ENCODE measurements at regions not wholly inside any gene's neighbourhood (a gene's known extent, or its start where the extent isn't known, plus 50 kb on each side); places are given as distances from the start of the nearest gene placed in this dataset.
A peak's percentile ranks its signal among the peaks of the same experiment; 100 is the strongest.
"Not testable (repeated sequence)": the region's sequence is repeated elsewhere in the genome, so short reads cannot be mapped to it uniquely, and the experiment has no call there.

- no peak overlapping the region for H3K27ac ChIP-seq
- no peak for DNase-seq (ENCODE audit: low read depth, low spot score)
These were observed 1380.1 kb downstream of the GRIK2 start for GRCh38 chr6:102773636-102774035.

GRCh38 chr6:102766963-102767362 is 1373.5 kb downstream of the GRIK2 start:
- no peak for DNase-seq (ENCODE audit: low read depth, low spot score)
- H3K27ac ChIP-seq, result no peak overlapping the region

GRCh38 chr6:102764317-102764716 is 1370.8 kb downstream of the GRIK2 start:
- no peak overlapping the region for H3K27ac ChIP-seq
- no peak for DNase-seq (ENCODE audit: low read depth, low spot score)

- no peak overlapping the region for H3K27ac ChIP-seq
- DNase-seq (ENCODE audit: low read depth, low spot score), result no peak
These were observed 1370.4 kb downstream of the GRIK2 start for GRCh38 chr6:102763891-102764290.

DNA sequence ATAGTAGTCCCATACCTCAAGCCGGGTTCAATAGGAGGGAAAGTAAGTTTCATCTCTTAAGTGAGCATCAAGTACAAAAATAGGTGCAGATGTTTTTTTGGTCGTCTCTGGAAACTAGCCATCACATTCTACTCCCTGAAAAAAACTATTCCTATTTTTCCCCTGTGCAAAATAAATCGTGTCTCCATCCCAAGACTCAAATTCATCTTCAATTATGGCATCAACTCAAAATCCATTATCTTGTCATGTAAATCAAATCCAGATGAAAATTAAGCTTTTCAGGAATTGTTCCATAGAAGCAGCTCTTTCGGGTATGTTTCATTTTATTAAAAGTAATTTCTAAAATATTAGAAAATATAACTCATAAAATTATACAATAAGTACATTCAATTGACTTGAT is 1368.4 kb downstream of the GRIK2 start:
- H3K27ac ChIP-seq, result no peak overlapping the region
- DNase-seq (ENCODE audit: low read depth, low spot score), result no peak

GRCh38 chr6:102759415-102759814 is 1365.9 kb downstream of the GRIK2 start:
- no peak overlapping the region for H3K27ac ChIP-seq
- DNase-seq (ENCODE audit: low read depth, low spot score), result no peak

GRCh38 chr6:102758536-102758935 is 1365.0 kb downstream of the GRIK2 start:
- H3K27ac ChIP-seq; DNase-seq (ENCODE audit: low read depth, low spot score): not testable (repeated sequence)

DNA sequence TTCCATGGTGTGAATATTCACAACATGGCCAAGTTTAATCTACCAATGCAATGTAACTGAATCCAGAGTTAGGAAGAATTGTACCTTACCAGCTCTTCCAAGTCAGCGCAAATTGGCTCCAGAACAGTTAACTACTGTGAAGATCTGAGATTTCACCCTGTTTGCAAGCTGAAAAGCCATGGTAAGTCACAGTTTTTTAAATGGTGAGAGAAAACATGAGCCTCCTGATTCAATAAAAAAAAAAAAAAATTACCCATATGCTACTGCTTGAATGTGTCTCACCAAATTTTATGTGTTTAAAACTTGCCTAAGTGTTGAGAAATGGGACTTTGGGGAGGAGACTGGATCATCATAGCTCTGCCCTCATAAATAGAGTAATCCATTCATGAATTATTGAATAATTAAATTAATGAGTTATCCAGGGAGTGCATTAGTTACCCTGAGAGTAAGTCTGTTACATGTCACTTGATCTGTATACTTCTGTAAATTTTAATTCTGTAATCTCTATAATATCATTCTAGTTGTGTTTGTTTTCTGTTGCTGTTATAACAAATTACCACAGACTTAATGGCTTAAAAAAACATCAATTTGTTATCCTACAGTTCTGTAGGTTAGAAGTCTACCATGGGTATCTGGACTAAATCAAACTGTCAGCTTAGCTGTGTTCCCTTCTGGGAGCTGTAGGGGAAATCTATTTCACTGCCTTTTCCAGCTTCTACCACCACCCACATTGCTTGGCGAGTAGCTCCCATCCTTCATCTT is 1355.9 kb downstream of the GRIK2 start:
- no peak overlapping the region for H3K27ac ChIP-seq
- no peak for DNase-seq (ENCODE audit: low read depth, low spot score)

GRCh38 chr6:102746941-102747340 is 1353.4 kb downstream of the GRIK2 start:
- DNase-seq (ENCODE audit: low read depth, low spot score), result no peak
- H3K27ac ChIP-seq, result no peak overlapping the region

- no peak for DNase-seq (ENCODE audit: low read depth, low spot score)
- H3K27ac ChIP-seq, result no peak overlapping the region
These were observed 1349.3 kb downstream of the GRIK2 start for GRCh38 chr6:102742754-102743356.

- H3K27ac ChIP-seq, result no peak overlapping the region
- DNase-seq (ENCODE audit: low read depth, low spot score), result no peak
These were observed 1348.5 kb downstream of the GRIK2 start for GRCh38 chr6:102742028-102742427.

- no peak overlapping the region for H3K27ac ChIP-seq
- no peak for DNase-seq (ENCODE audit: low read depth, low spot score)
These were observed 1343.4 kb downstream of the GRIK2 start for GRCh38 chr6:102736941-102737368.

DNA sequence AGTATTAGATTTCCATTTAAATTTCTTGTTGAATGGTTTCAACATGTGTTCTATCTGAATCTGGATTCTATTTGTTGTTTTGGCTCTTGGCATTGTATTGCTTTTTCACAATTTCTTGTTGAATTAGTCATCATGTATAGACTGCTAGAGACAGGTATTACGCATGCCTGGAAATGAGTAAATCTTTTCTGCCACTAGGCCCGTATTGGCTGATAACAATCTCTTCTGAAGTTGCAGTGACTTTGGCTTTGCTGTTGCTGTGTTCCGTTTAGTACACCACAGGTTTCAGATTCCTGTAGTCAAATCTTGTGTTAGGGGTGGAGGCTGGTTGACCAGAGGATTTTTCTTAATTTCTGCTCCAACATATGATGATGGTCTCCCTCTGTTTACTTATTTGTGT is 1339.4 kb downstream of the GRIK2 start:
- no peak overlapping the region for H3K27ac ChIP-seq
- DNase-seq (ENCODE audit: low read depth, low spot score), result peak; percentile 10

GRCh38 chr6:102722086-102722485 is 1328.6 kb downstream of the GRIK2 start:
- not testable (repeated sequence) for H3K27ac ChIP-seq; DNase-seq (ENCODE audit: low read depth, low spot score)

- H3K27ac ChIP-seq, result no peak overlapping the region
- no peak for DNase-seq (ENCODE audit: low read depth, low spot score)
These were observed 1324.4 kb downstream of the GRIK2 start for GRCh38 chr6:102717737-102718456.

DNA sequence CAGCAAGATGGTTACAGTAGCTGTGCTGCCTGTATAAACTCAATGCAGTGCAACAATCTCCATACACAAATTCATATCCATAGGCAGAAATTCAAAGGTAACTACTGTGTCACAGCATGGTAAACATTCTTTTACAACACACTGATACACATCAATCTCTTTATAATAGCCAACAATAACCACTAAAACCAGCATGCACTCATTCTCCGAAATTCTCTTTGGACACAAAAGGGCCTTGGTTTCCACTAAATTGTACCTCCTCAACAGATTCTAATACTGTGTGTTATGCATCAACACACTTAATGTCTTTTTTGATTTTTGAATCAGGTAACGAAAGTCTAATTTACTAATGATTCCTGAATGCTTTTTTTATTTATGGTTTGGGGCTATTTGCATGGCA is 1323.7 kb downstream of the GRIK2 start:
- H3K27ac ChIP-seq, result no peak overlapping the region
- DNase-seq (ENCODE audit: low read depth, low spot score), result no peak

GRCh38 chr6:102701019-102701418 is 1307.5 kb downstream of the GRIK2 start:
- no peak for DNase-seq (ENCODE audit: low read depth, low spot score)
- no peak overlapping the region for H3K27ac ChIP-seq

DNA sequence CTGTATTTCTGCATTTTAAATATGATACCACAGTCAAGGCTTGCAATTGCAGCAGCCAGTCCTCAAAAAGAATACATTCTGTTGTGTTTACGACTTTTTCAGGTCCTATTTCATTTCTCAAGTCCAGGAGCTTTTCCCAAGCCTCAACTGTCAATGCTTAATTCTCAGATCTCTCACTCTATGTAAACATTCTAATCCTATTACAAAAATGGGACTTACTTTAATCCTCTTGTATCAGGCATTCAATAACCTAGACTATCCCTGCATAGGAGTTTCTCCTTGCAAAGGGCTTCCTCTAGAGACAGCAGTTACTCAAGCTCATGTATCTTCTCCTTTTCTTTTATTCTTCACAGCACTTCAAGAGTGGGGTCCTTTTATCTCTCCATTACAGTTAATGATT is 1293.0 kb downstream of the GRIK2 start:
- no peak for DNase-seq (ENCODE audit: low read depth, low spot score)
- H3K27ac ChIP-seq, result no peak overlapping the region

- no peak for DNase-seq (ENCODE audit: low read depth, low spot score)
- no peak overlapping the region for H3K27ac ChIP-seq
These were observed 1286.9 kb downstream of the GRIK2 start for GRCh38 chr6:102680413-102680812.

DNA sequence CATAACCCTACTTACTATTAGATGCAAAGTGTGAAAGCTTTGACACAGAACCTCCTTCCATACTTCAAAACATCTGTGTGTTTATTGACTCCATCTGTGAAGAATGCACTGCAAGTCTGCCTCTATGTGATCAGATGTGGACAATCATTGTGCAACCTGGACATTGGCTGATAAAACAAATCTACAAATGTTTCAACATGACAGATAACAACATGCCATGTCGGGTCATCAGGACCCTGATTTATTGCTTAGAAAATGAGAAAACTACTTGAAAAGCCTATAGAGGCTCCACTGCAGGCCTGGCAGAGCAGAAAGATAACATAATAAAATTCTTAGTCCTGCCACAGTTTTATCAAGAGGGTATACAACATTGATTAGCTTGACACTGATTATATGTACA is 1286.4 kb downstream of the GRIK2 start:
- H3K27ac ChIP-seq, result no peak overlapping the region
- DNase-seq (ENCODE audit: low read depth, low spot score), result no peak

DNA sequence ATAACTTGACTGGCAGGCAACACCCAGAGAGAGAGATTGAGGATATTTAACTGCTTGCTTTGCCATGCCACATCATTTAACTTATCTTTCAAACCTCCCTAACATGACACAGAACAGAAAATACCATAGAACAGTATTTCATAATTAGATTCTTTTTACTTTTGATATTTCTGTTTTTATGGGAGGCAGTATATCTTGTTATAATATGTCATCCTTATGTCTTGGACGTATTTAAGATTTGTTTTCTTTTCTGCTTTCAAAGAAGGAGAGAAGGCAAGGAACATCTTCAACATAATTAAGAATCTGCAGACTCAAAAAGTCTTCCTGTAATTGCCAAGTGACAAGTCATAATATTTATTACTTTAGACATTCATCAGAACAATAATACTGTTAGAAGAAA is 1283.7 kb downstream of the GRIK2 start:
- DNase-seq (ENCODE audit: low read depth, low spot score), result no peak
- H3K27ac ChIP-seq, result no peak overlapping the region

All from epithelial cell of prostate (primary cell).